Ascending aorta (tissue), 2 donors: ENCODE measurements at regions not wholly inside any gene's neighbourhood (a gene's known extent, or its start where the extent isn't known, plus 50 kb on each side); places are given as distances from the start of the nearest gene placed in this dataset.
"Not testable (repeated sequence)": the region's sequence is repeated elsewhere in the genome, so short reads cannot be mapped to it uniquely, and the experiment has no call there.

Experiments used
- DNase-seq, 2 donors: peaks; one replicate each; pipeline ENCODE4 v3.0.0-alpha.2; 2019; ENCODE audit warnings: low spot score in 2 of 2
- H3K27ac ChIP-seq, 2 donors: fragments of 200-600 bp; sonication (generic); one replicate each; pipeline ENCODE4 v1.5.1; 2016 to 2017; ENCODE audit warnings: mild to moderate bottlenecking in 1 of 2
- H3K27me3 ChIP-seq: fragments of 200-600 bp; sonication (generic); one replicate; pipeline ENCODE4 v1.5.1; 2017
- H3K36me3 ChIP-seq, 2 donors: fragments of 200-600 bp; sonication (generic); one replicate each; pipeline ENCODE4 v1.5.1; 2016
- H3K4me1 ChIP-seq, 2 donors: fragments of 200-600 bp; sonication (generic); one replicate each; pipeline ENCODE4 v1.5.1; 2016 to 2017; ENCODE audit warnings: mild to moderate bottlenecking in 1 of 2
- H3K4me3 ChIP-seq, 2 donors: fragments of 200-600 bp; sonication (generic); one replicate each; pipeline ENCODE4 v1.5.1; 2016 to 2017; ENCODE audit warnings: mild to moderate bottlenecking in 1 of 2
- H3K9me3 ChIP-seq, 2 donors: fragments of 200-600 bp; sonication (generic); one replicate each; pipeline ENCODE4 v1.5.1; 2016
- intact Hi-C: fragments of 100-400 bp; cut with DNase I; formaldehyde crosslinking; loops from one replicate; pipeline ENCODE4 v1.15.1; 2023
- TF ChIP-seq, protein P1 (sequence below), 3 experiments: fragments of 200-600 bp in 2 of 3; fragments of 450-650 bp in 1 of 3; sonication (generic) in 2 of 3; IDR thresholded peaks; one replicate each; pipeline ENCODE4 v1.5.1; 2016 to 2019; ENCODE audit warnings: antibody characterized with exemption in 3 of 3, mild to moderate bottlenecking in 1 of 3, moderate library complexity in 1 of 3

GRCh38 chr2:67776276-67776675 is 286.5 kb downstream of the C1D start:
- intact Hi-C loops = no loop called here
- no peak for DNase-seq
- Histone ChIP-seq H3K27me3 (no peaks in the 10 kb centered on the region), H3K36me3 (no peaks in the 10 kb centered on the region), H3K9me3 (no peaks in the 10 kb centered on the region), H3K4me3 (no peak overlapping the region), H3K4me1 (no peaks in the 10 kb centered on the region), H3K27ac (no peak overlapping the region)
- TF ChIP-seq, protein P1, sequence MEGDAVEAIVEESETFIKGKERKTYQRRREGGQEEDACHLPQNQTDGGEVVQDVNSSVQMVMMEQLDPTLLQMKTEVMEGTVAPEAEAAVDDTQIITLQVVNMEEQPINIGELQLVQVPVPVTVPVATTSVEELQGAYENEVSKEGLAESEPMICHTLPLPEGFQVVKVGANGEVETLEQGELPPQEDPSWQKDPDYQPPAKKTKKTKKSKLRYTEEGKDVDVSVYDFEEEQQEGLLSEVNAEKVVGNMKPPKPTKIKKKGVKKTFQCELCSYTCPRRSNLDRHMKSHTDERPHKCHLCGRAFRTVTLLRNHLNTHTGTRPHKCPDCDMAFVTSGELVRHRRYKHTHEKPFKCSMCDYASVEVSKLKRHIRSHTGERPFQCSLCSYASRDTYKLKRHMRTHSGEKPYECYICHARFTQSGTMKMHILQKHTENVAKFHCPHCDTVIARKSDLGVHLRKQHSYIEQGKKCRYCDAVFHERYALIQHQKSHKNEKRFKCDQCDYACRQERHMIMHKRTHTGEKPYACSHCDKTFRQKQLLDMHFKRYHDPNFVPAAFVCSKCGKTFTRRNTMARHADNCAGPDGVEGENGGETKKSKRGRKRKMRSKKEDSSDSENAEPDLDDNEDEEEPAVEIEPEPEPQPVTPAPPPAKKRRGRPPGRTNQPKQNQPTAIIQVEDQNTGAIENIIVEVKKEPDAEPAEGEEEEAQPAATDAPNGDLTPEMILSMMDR (IDR thresholded peaks at IDR 0.05) = no peak

- intact Hi-C loops = no loop called here
- Histone ChIP-seq H3K36me3 (no peaks in the 10 kb centered on the region), H3K27ac (no peak overlapping the region), H3K4me1 (no peaks in the 10 kb centered on the region), H3K27me3 (no peaks in the 10 kb centered on the region), H3K9me3 (no peaks in the 10 kb centered on the region), H3K4me3 (no peak overlapping the region)
- TF ChIP-seq, protein P1 (IDR thresholded peaks at IDR 0.05) = no peak
- DNase-seq = no peak
Measured at GRCh38 chr2:67777010-67777409, 285.8 kb downstream of the C1D start.

GRCh38 chr2:67777836-67778429 is 284.9 kb downstream of the C1D start:
- intact Hi-C loops = no loop called here

DNA sequence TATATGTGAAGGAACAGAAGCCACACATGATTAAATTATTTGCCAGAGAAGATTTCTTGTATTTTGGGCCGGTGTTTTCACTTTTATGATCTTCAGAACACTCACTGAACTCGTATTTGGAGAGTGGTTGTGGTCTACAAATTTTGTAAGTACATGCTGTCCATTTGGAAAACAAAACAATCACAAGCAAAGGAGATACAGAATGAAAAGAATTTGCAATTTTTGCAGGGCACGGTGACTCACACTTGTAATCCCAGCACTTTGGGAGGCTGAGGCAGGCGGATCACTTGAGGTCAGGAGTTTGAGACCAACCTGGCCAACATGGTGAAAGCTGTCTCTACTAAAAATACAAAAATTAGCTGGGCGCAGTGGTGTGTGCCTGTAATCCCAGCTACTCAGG is 282.0 kb downstream of the C1D start:
- intact Hi-C loops, H3K9me3 ChIP-seq, H3K36me3 ChIP-seq, H3K4me1 ChIP-seq, H3K27ac ChIP-seq, DNase-seq, H3K4me3 ChIP-seq, H3K27me3 ChIP-seq: not testable (repeated sequence)

More at GRCh38 chr2:67777836-67778429, 284.9 kb downstream of the C1D start:
- Histone ChIP-seq H3K4me1 (no peaks in the 10 kb centered on the region), H3K9me3 (no peaks in the 10 kb centered on the region), H3K4me3 (no peak overlapping the region), H3K27me3 (no peaks in the 10 kb centered on the region), H3K27ac (no peak overlapping the region), H3K36me3 (no peaks in the 10 kb centered on the region)
- DNase-seq = no peak
- TF ChIP-seq, protein P1 (IDR thresholded peaks at IDR 0.05) = no peak

GRCh38 chr2:67782443-67782842 is 280.4 kb downstream of the C1D start:
- H3K4me3 ChIP-seq = no peak overlapping the region
- H3K27me3 ChIP-seq = no peaks in the 10 kb centered on the region
- no peak for DNase-seq
- TF ChIP-seq, protein P1 (IDR thresholded peaks at IDR 0.05) = no peak
- H3K9me3 ChIP-seq = no peaks in the 10 kb centered on the region
- intact Hi-C loops = no loop called here
- H3K27ac ChIP-seq = no peak overlapping the region
- H3K36me3 ChIP-seq = no peaks in the 10 kb centered on the region
- no peaks in the 10 kb centered on the region for H3K4me1 ChIP-seq

DNA sequence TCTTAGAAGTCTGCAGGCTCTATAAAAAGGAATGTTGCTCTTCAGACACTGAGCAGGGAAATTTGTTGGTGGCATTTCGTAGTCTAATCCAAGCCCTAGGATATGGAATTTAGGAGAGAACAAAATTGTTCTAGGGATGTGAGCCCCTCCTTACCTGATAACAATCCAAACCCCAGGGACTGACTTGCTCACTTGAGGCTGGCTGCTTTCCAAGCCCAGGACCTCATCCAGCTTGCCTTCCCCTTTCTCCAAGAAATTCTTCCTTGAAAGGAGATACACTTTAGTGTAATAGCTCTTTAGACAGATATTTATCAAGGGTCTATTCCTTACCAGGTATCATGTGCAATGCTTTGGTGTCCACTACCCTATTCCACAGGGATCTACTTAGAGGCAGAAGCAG is 279.8 kb downstream of the C1D start:
- intact Hi-C loops = no loop called here
- Histone ChIP-seq H3K4me3 (no peak overlapping the region), H3K4me1 (no peaks in the 10 kb centered on the region), H3K27me3 (no peaks in the 10 kb centered on the region), H3K9me3 (no peaks in the 10 kb centered on the region), H3K36me3 (no peaks in the 10 kb centered on the region), H3K27ac (no peak overlapping the region)
- TF ChIP-seq, protein P1 (IDR thresholded peaks at IDR 0.05) = no peak
- no peak for DNase-seq
